NCI-H2029 (cell line): ENCODE measurements at regions not wholly inside any gene's neighbourhood (a gene's known extent, or its start where the extent isn't known, plus 50 kb on each side); places are given as distances from the start of the nearest gene placed in this dataset.
A peak's percentile ranks its signal among the peaks of the same experiment; 100 is the strongest.

ENCODE experiments used
- DNase-seq: peaks from one replicate; lab custom pipeline; 2025; lab: John Stamatoyannopoulos, UW

- DNase-seq, result no peak
Observed at GRCh38 chr10:88082806-88083596, 219.6 kb downstream of the PTEN start.

- DNase-seq, result no peak
Observed at GRCh38 chr10:88083597-88083989, 220.2 kb downstream of the PTEN start.

GRCh38 chr10:88086187-88086960 is 222.9 kb downstream of the PTEN start:
- DNase-seq, result no peak

- no peak for DNase-seq
Observed at GRCh38 chr10:88088441-88089340, 225.3 kb downstream of the PTEN start.

- peak; percentile 90 for DNase-seq
Observed at GRCh38 chr10:88089498-88089897, 226.1 kb downstream of the PTEN start.

- no peak for DNase-seq
Observed at GRCh38 chr10:88090568-88091214, 227.3 kb downstream of the PTEN start.

- no peak for DNase-seq
Observed at GRCh38 chr10:88091490-88092061, 228.2 kb downstream of the PTEN start.

- no peak for DNase-seq
Observed at GRCh38 chr10:88092265-88092664, 228.8 kb downstream of the PTEN start.

- DNase-seq, result no peak
Observed at GRCh38 chr10:88092973-88093372, 229.5 kb downstream of the PTEN start.

GRCh38 chr10:88094795-88095194 is 231.4 kb downstream of the PTEN start:
- DNase-seq, result no peak

GRCh38 chr10:88095223-88095721 is 231.8 kb downstream of the PTEN start:
- DNase-seq, result no peak

- no peak for DNase-seq
Observed at GRCh38 chr10:88095778-88096431, 232.5 kb downstream of the PTEN start.

GRCh38 chr10:88097092-88097516 is 233.7 kb downstream of the PTEN start:
- no peak for DNase-seq

GRCh38 chr10:88097536-88097935 is 234.1 kb downstream of the PTEN start:
- no peak for DNase-seq

- no peak for DNase-seq
Observed at GRCh38 chr10:88100281-88100680, 236.9 kb downstream of the PTEN start.

GRCh38 chr10:88101666-88102065 is 238.2 kb downstream of the PTEN start:
- no peak for DNase-seq

- DNase-seq, result no peak
Observed at GRCh38 chr10:88103576-88103975, 240.2 kb downstream of the PTEN start.

GRCh38 chr10:88104223-88104622 is 240.8 kb downstream of the PTEN start:
- DNase-seq, result no peak

GRCh38 chr10:88106366-88106765 is 242.9 kb downstream of the PTEN start:
- DNase-seq, result no peak

- DNase-seq, result no peak
Observed at GRCh38 chr10:88107296-88108097, 244.1 kb downstream of the PTEN start.
